LNCAP (cell line): ENCODE measurements at regions not wholly inside any gene's neighbourhood (a gene's known extent, or its start where the extent isn't known, plus 50 kb on each side); places are given as distances from the start of the nearest gene placed in this dataset.

Experiments
- CTCF ChIP-seq: fragments of 450-650 bp; IDR thresholded peaks from 2 replicates; pipeline ENCODE4 v1.5.1; 2017; ENCODE audit warnings: mild to moderate bottlenecking

- TF ChIP-seq CTCF = no peak
These were observed 204.1 kb downstream of the ELAVL2 start for GRCh38 chr9:23621924-23622323.

GRCh38 chr9:23622396-23622795 is 203.6 kb downstream of the ELAVL2 start:
- no peak for TF ChIP-seq CTCF

- TF ChIP-seq CTCF = no peak
These were observed 195.6 kb downstream of the ELAVL2 start for GRCh38 chr9:23630488-23630887.

- no peak for TF ChIP-seq CTCF
These were observed 190.8 kb downstream of the ELAVL2 start for GRCh38 chr9:23635276-23635675.

- TF ChIP-seq CTCF = no peak
These were observed 189.8 kb downstream of the ELAVL2 start for GRCh38 chr9:23636199-23636598.

- no peak for TF ChIP-seq CTCF
These were observed 188.0 kb downstream of the ELAVL2 start for GRCh38 chr9:23638011-23638410.

GRCh38 chr9:23638837-23639426 is 187.1 kb downstream of the ELAVL2 start:
- TF ChIP-seq CTCF = no peak
